ENCODE measurements at regions not wholly inside any gene's neighbourhood (a gene's known extent, or its start where the extent isn't known, plus 50 kb on each side); places are given as distances from the start of the nearest gene placed in this dataset.

DNA sequence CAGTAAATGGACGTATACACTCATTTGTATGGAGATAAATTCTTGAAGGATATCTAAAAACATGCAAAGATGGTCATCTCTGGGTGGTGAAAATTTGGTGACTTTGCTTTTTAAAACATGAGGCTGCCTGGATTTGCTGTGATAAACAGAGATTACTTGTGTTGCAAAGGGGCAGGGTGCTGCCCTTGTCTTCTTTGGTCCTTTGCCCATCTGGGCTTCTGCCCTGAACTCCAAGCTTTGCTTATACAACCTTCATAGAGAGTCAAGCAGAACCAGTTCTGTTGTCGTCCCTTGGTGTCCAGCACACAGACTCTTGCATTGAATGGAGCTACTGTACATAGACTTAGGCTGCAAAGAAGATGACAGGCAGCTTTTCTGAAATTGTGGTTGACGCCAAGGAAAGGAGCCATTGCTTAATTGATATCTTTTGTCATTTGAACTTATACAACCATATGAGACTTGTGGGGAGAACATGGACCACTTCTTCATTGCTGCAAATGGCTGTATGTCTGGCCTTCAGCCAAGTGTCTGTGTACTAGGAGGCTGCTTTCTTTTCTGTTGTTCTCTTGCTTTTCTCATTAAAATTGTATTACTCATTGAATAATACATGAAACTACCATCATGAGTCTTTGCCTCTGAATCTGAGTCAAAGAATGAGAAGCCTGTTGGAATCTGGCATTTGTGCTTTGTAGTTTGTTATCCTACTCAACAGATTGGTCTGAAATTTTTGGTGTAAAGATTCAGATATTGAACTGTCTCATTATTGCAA lies 152.5 kb downstream of the DMRT2 start:
- DNase-seq = no peak

DNA sequence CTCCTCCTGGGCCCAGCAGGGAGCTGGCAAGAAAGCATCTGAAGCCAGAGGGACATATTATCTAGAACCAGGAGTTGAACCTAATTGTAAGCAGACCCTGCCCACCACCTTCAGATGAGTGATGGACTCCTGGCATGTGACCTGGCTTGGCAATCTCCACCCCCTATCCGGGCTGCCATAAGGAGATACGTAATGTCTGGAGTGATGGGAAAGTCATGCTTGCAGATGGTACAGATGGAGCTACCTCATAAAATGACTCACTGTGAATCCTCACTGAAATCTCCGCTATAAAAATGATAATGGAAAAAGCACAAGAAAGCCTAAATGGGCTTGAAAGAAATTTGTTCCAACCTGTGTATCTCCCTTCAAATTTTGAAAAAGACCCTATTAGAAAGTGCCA lies 157.5 kb downstream of the DMRT2 start:
- DNase-seq = no peak

DNA sequence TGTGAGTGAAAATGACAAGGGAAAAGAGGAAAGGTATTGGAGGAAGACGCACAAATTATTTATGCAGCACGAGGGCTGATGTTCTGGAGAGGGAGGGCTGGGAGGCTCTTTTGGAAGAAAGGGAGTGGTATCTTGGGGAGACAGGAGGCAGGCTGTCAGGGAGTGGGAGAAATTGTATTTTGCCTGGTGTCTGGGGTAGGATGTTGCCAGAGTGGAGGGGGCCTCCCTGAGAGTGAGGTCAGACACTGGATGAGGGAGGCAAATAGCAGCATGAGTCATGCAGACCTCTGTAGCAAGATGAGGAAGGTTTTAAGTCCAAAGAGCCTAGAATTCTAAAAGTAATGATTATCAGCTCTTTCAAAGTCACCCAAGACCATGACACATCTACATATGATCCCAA lies 158.0 kb downstream of the DMRT2 start:
- no peak for DNase-seq

DNA sequence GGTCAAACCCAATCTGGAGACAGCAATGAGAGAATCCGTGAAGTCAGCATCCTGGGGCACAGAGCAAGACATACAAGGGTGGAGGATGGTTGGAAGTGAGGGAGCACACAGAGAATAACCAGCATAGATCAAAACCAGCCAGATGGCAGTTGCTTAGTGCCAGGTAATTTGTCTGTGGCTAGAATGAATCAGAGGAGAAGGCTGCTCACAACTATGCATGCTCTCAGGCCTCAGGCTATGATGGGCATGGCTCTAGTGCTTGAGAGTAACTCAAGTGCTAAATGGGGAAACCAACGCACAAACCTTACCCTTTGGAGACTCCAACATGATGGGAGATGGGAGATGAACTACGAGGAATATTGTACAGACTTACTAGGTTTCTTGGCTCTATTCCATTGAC lies 160.8 kb downstream of the DMRT2 start:
- DNase-seq = no peak

DNA sequence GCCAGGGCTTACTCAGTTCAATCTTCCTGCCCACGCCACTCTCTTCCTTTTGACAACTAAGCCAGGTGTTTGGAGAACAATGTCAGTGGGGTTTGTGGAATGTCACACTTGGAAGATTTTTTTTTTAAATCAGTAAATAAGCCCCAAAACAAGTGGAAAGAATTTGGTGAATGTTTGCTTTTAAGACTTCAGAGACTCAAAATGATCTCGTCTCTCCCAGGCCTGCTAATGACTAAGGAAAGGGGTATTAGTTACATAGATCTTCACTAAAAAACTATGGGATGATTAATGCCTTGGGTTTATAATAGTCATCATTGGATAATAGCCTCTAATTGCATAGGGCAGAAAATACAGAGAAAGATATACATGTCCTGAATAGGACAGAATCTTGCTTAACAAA lies 166.4 kb downstream of the DMRT2 start:
- DNase-seq = no peak

DNA sequence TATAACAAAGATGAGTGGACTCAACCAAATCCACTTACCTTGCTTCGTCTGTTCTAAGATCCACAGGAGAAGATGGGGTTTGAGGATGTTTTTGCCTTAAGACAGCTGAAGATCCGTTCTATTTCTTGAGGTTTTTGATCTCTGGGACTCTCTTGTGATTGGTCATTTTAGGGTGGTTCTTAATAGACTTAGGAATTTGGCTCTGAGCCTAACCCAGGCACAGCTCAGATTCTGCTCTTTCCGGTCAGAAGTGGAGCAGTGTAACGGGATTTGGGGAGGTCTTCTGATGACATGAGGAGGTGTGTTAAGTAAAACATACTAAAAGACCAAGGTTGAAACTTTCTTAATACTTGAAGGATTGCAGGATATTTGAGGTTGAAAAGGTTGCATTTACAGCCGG lies 166.9 kb downstream of the DMRT2 start:
- DNase-seq = no peak

DNA sequence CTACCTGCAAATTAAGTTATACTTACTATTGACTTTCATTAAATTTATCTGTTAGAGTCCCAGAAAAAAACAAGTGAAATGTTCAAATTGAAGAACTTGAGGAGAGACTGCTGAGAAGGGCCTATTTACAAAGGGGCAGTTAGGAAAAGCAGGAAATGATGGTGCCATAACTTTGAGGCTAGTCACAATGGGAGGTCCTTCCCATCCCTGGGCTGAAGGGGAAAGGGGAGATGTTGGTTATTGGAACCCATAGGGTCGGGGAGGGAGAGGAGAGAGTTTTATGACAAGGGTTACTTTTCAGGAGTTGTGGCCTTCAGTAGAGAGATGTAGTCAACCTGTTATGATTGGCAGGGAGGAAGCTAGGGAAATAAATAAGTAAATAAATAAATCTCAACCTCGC lies 169.1 kb downstream of the DMRT2 start:
- no peak for DNase-seq

DNA sequence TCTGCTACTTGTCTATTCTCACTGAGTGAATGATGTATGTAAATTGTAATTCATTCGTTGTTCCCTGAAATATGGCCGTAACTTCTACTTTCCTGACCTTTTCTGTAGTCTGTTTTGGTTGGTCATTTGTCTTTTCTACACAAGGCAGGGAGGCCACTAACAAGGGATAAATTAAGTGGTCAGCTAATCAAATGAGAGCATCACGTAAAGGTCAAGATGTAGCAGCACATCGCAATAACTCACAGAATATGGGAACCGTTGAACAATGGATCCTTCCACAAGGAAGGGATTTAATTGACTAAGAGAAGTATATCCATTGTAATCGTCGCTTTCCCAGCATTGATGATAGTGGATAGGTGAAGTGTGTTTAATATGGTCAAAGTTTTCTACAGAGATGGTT lies 171.1 kb downstream of the DMRT2 start:
- no peak for DNase-seq

DNA sequence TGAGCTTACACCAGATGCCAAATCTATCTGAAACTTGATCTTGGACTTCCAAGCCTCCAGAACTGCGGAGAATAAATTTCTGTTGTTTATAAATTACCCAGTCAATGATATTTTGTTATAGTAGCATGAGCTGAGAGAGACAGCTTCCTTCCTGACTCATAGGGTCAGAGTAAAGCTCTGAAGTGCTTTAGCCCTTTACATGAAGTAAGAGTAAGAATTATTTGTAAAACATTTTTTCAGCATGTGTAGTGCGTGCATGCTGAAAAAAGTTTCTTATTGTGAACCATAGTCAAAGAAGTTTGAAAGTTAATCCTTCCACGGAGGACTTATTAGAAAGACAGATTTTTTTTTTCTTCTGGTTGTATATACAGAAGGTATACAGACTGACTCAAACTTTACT lies 172.4 kb downstream of the DMRT2 start:
- no peak for DNase-seq

DNA sequence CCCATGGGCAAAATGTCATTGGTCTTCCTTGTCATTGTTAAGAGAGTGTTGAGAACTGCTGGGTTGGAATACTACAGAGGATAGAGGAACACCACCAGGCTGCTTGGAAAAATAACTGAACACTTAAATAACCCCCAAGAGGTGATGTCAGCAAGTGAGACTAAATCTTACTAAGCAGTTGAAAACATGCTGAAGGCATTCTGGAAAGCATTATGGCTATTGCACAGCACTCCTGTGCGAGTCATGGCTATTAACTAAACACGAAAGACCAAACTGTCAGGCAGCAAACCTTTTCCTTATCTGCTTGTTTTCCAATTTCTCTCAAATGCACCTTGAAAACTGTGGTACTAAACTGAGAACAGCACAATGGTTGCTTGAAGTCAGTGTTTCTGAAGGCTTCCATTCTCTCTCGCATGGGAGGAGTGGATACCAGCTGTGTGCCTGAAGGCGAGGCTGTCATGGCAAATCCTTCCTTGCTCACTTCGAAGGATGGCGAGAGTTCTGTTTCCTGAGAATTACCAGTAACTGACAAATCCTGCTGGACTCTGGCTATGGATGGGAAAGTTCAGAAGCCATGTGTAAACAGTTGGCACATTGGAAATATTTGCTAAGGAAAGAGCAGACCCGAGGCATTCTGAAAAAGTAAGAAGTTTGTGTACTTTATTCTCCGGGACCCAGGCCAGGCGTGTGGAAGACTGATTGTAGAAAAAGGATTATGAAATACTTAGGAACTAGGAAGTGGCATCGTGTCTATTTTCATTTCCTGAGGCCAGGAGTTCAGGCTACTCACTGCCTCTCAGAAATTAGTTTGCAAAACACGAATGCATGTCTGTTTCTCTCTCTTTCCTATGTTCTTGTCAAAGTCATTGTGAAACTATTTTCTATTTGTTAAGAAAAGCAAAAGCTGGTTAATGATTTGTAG lies 182.1 kb downstream of the DMRT2 start:
- no peak for DNase-seq

DNA sequence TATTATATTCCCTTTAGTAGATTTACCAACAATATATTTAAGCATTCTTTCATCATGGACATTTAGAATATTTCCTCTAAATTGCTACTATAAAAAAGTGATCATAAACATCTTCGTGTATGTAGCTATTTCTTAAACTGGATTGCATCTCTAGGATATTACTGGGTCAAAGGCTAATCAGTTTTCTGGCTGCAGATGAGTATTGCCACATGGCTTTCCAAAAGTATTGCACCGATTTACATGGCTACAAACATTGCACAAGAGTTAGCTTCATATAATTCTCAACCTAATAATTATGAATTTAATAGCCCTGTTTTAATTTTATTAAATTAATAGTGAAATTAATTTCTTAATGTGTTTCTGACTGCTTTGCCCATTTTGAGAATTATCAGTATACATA lies 183.4 kb downstream of the DMRT2 start:
- DNase-seq = no peak

DNA sequence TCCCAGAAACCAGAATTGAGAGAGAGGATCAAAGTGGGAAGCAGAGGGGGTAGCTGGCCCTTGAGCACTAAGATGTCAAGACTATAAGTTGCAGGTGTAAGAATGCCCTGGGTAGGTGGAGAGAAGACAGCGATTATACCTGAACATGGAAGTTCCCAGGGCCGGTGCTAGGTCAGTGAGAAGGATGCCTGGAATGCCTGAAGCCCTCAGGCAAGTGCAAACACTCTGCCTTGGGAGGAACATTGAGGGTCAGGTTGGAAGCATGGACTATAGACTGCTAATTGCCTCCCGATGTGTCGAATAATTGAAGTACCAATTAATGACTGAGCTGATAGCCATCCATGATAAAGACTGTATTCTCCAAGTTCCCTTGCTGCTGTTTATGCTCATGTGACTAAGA lies 185.5 kb downstream of the DMRT2 start:
- DNase-seq = no peak

DNA sequence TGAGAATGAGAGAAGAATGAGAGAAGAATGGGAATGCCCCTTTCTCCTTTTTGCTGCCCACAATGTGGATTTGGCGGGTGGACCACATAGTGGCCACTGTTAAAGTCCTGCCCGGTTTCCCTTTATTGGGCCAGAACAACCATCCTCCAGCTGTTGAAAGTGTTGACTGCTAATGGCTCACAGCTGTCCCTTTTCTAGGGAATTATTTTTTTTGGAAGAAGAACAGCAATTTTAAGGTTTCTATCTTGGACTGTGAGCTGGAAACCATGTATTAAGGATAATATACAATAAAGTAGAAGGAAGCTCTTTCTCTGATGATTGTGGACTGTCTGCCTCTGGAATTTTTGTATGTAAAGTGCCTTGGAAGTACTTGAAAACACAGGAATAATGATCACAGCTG lies 185.9 kb downstream of the DMRT2 start:
- DNase-seq = no peak

DNA sequence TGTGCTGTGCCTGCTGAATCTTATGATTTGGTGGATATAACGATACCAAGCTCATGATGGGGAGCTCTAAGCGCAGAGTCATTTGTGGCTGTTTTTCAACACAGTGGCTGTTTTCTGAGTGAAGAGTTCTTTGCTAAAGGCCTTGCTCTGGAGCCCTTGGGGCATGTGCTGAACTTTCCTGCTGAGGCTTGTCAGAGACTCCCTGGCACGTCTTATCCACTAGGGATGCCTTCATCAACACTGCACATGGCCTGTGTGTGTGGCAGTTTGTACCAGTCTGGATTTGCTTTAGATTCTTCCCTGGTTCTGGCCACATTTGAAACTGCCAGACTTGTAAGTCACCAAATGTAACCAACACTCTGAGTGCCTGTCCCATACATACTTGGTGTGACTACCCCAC lies 188.2 kb downstream of the DMRT2 start:
- DNase-seq = no peak

DNA sequence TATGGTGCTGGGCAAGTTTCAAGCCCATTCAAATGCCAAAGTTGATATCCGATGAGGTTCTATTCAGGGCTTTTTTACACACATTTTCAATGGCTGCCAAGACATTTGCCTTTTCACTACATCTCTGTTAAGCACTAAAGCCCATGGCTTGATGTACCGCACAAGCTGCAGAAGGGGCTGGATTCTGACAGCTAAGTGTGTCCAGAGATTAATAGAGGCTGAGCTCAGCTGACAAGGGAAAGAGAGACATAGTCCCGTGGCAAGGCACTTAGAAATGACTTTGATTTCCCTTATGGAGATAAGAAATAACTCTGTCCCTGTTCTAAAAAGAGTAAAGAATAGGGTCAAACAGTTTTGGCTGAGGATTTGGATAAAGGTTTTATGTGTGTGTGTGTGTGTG lies 198.6 kb downstream of the DMRT2 start:
- no peak for DNase-seq

DNA sequence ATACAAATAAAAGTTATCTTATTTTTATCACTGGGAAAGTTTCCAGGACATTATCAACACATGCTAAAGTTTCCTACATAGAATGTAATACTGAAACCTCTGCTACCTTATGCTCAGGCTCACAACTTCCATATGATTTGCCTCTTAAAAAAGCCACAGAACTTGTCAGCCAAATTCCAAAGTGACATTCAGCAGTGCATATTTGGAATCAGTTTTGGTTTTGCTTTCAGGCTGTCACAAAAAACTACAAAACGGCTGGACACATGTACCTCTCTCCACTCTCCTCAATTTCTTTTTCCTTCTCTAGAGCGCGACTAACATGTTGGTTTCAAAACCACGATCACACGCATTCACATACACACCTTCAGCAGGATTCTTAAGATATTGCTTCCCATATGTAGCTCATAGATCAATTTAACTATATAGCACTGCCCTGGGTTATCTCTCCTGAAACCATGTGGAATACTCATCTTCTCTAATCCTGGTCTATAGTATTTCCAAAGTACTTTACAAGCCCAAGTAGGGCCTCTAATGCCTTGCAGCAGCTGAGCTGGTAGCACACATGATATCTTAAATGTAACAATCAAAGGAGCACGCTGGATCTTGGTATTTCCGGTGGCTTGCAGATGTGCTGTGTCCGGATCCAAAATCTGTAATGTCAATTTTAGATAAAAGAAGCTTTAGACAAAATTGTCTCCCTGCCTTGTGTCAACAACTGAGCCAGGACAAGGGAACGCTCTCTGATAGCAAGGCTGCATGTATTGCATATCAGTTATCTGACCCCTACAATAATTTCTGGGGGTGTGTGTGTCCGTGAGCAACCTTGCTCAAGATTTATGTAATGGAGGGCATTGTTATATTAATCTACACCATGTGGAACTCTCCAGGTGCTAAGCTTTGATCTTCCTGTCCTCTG lies 203.2 kb downstream of the DMRT2 start:
- DNase-seq = no peak

DNA sequence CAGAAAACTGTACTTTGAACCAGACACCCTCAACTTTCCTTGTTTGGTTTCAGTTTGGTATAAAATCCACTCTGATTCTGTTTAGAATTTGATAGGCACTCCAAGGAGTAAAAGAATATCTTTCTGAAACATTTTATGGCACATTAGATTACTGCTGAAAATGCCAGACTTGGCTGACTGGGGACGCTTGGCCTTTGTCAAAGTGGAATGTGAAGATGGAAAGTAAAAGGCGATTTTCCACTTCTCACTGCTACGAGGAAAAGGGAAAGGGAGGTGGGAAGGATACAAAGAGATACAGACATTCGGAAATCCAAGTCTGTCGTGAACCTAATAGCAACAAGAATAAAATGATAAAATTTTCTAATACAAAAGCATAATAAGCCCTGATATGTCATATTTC lies 203.9 kb downstream of the DMRT2 start:
- DNase-seq = no peak

DNA sequence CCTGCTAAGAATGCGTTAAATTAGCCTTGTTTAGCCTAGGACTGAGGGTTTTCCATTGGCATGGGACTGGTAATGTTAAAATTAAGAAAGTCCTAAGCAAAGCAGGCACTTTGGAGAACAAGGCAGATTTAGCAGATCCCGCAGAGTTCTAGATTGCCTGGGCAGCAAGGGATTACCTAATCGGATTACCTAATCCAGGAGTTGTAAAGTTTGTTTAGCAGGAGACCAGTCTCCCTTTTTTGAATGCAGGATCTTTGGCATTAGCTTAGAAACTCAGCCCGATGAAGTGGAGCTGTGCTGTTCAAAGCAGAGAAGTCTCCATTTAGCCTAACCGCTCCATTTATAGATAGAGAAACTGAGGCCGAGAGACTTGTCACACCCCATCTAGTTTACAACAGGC lies 206.0 kb downstream of the DMRT2 start:
- DNase-seq = no peak

DNA sequence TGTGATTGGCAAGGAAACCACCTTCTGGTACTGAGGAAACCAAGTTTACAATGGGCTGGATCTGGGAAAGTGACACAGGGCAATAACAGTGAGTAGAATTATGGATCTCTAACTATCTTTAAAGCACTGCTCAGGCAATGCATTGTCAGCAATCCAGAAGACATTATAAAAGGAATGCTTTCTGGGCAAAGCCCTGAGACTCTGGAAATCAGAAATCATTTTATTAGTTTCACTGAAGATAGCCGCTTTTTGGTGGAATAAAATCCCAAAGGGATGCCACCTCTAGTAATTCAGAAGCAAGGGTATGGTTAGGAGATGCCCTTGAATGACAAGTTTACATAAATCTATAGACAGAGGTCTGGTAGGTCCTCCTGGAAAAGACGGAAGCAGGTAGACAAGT lies 211.1 kb downstream of the DMRT2 start:
- DNase-seq = no peak

DNA sequence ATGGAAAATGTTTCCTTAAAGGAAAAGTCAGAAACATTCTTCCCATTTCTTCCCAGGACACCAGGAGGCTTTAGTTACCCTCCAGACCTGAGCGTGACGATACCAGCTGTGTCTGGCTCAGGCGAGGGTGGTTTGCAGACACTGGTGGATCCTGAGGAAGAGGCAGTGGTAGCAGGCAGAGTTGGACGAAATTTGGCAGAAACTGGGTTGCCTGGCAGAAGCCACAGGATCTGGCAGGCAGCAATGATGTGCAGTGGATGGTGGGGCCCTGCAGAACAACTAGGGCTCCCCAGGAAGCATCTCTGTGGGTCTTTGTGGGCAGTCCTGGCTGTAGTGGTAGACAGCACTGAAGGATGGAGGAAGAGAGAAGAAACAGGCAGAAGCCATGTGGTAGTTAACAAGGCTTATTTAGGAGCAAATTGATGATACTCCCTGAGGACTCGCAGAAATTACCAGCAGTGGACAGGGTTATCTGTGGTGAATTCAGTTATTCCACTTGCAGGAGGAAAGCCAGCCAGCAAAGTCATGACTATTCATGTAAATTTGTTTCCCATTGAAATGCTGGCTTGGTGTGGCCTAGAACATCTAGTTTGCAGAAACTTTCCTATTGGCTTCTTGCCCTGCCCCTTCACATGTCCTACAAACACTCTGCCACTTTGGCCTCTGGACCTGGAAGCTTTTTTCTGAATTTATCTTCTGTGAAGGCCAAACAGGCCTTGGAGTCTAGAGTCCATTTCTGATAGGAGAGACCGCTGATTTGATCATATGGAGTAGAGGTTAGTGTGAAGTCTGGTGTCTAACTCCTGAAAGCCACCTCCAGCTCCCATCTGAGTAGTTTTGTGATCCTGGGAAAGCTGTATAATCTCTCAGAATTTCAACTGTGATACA lies 212.0 kb downstream of the DMRT2 start:
- DNase-seq = no peak

DNA sequence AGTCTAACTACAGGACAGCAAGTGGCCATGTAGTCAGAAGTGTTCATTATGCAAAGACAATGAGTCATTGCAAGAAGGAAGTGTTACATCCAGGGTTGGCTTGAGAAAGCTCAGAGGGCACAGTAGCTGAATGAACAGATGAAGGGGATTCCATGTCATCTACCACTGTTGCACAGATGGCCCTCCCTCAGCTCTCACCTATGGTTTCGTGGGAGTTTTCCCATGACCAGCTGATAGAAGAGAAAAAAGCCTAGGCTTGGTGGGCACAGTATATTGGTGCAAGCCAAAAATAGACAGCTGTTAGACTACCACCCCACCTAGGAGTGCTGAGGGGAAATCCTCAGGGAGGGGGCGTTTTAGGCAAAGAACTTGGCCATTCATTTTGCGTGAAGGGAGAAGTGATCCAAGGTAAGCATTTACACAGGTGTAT lies 217.0 kb downstream of the DMRT2 start:
- DNase-seq = no peak

DNA sequence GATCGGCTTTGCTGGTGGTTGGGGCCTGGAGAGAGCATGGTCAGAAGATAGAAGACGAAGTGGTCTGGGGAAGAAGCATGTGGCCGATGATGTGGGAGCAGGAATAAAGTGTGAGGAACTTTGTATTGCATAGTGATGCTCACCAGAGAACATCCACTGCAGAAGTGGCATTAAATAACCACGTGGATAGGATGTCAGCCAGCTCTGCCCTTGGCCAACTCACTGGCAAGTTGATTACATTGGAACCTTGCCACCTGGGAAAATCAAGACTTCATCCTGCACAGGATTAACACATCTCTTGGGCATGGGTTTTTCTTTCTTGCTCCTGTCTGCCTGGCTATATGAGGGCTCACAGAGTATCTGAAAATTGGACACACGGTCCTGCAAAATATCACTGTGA lies 217.4 kb downstream of the DMRT2 start:
- no peak for DNase-seq
